ENCODE measurements at regions not wholly inside any gene's neighbourhood (a gene's known extent, or its start where the extent isn't known, plus 50 kb on each side); places are given as distances from the start of the nearest gene placed in this dataset.

DNA sequence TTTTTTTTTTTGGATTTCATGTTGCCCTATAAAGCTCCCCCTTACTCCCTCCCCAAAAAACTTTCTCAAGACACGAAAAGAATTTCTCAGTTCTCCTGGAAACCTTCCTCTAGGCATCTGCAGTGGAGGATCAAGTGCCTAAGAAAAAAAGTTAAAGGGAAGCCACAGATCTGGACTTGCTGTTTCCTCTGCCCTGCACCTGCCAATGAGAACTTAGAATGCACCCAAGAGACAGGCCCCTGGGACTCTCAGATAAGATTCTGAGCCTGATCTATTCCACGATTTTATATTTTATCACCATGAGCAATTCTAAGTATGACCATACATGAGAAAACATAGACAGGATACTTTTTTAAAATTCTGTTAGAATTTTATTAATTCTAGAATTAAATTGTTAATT lies 728.9 kb downstream of the BCL11B start:
- TF ChIP-seq POLR2AphosphoS5 (IDR thresholded peaks at IDR 0.05) = no peak
- no peak for TF ChIP-seq POLR2A (IDR thresholded peaks at IDR 0.05)
- TF ChIP-seq, protein P1, sequence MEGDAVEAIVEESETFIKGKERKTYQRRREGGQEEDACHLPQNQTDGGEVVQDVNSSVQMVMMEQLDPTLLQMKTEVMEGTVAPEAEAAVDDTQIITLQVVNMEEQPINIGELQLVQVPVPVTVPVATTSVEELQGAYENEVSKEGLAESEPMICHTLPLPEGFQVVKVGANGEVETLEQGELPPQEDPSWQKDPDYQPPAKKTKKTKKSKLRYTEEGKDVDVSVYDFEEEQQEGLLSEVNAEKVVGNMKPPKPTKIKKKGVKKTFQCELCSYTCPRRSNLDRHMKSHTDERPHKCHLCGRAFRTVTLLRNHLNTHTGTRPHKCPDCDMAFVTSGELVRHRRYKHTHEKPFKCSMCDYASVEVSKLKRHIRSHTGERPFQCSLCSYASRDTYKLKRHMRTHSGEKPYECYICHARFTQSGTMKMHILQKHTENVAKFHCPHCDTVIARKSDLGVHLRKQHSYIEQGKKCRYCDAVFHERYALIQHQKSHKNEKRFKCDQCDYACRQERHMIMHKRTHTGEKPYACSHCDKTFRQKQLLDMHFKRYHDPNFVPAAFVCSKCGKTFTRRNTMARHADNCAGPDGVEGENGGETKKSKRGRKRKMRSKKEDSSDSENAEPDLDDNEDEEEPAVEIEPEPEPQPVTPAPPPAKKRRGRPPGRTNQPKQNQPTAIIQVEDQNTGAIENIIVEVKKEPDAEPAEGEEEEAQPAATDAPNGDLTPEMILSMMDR (IDR thresholded peaks at IDR 0.05) = no peak
- WGBS = 50% methylated on average over 2 of the region's 2 CpGs
- intact Hi-C loops (cut with DNase I) = no loop called here
- no peak overlapping the region for H3K27ac ChIP-seq
- H3K4me1 ChIP-seq (replicated peaks) = no peaks in the 10 kb centered on the region
- DNase-seq (ENCODE audit: low spot score) = no peak
- H3K9me3 ChIP-seq = no peaks in the 10 kb centered on the region
- no peak overlapping the region for H3K4me3 ChIP-seq
- H3K27me3 ChIP-seq (replicated peaks; ENCODE audit: insufficient read depth) = no peaks in the 10 kb centered on the region
- no peaks in the 10 kb centered on the region for H3K36me3 ChIP-seq

GRCh38 chr14:98544174-98544573 lies 727.8 kb downstream of the BCL11B start:
- 44% methylated on average over 4 of the region's 4 CpGs for WGBS

GRCh38 chr14:98545181-98545580 lies 726.8 kb downstream of the BCL11B start:
- no peak for DNase-seq (ENCODE audit: low spot score)
- no peak overlapping the region for H3K4me3 ChIP-seq
- H3K36me3 ChIP-seq = no peaks in the 10 kb centered on the region
- H3K27ac ChIP-seq = no peak overlapping the region
- H3K27me3 ChIP-seq (replicated peaks; ENCODE audit: insufficient read depth) = no peaks in the 10 kb centered on the region
- intact Hi-C loops (cut with DNase I) = no loop called here
- H3K4me1 ChIP-seq (replicated peaks) = no peaks in the 10 kb centered on the region
- H3K9me3 ChIP-seq = no peaks in the 10 kb centered on the region
- no peak for TF ChIP-seq POLR2AphosphoS5 (IDR thresholded peaks at IDR 0.05)
- TF ChIP-seq, protein P1 (IDR thresholded peaks at IDR 0.05) = no peak
- no peak for TF ChIP-seq POLR2A (IDR thresholded peaks at IDR 0.05)

More at GRCh38 chr14:98544174-98544573, 727.8 kb downstream of the BCL11B start:
- no peak for DNase-seq (ENCODE audit: low spot score)
- Histone ChIP-seq H3K4me1 (replicated peaks) (no peaks in the 10 kb centered on the region), H3K4me3 (no peak overlapping the region), H3K36me3 (no peaks in the 10 kb centered on the region), H3K27ac (no peak overlapping the region), H3K27me3 (replicated peaks; ENCODE audit: insufficient read depth) (no peaks in the 10 kb centered on the region), H3K9me3 (no peaks in the 10 kb centered on the region)
- TF ChIP-seq, protein P1 (IDR thresholded peaks at IDR 0.05) = no peak
- TF ChIP-seq POLR2A (IDR thresholded peaks at IDR 0.05) (no peak), POLR2AphosphoS5 (IDR thresholded peaks at IDR 0.05) (no peak)
- intact Hi-C loops (cut with DNase I) = no loop called here

DNA sequence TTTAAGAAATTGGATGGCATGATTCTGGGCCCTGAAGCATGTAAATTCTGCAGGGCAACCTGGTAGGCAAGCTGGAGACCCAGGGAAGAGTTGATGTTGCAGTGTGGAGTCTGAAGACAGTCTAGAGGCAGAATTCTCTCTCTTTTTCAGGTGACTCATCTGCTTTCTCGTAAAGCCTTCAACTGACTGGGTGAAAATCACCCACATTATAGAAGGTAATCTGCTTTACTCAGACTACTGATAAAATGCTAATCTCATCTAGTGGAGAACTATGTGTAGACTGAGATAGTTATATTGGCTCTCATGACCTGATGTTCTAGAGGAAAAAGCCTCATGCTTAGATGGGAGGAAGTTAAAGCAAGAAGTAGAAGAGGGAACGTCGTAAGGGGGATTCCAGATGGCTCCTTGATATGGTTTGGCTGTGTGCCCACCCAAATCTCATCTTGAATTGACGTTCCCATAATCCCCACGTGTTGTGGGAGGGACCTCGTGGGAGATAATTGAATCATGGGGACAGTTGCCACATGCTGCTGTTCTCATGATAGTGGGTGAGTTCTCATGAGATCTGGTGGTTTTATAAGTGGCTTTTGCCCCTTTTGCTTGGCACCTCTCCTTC lies 723.8 kb downstream of the BCL11B start:
- intact Hi-C loops (cut with DNase I) = no loop called here
- no peak overlapping the region for H3K4me3 ChIP-seq
- TF ChIP-seq POLR2A (IDR thresholded peaks at IDR 0.05) (no peak), POLR2AphosphoS5 (IDR thresholded peaks at IDR 0.05) (no peak)
- TF ChIP-seq, protein P1 (IDR thresholded peaks at IDR 0.05) = no peak
- H3K27me3 ChIP-seq (replicated peaks; ENCODE audit: insufficient read depth) = no peaks in the 10 kb centered on the region
- H3K4me1 ChIP-seq (replicated peaks) = no peaks in the 10 kb centered on the region
- H3K27ac ChIP-seq = no peak overlapping the region
- no peaks in the 10 kb centered on the region for H3K36me3 ChIP-seq
- 55% methylated on average over 6 of the region's 6 CpGs for WGBS
- no peaks in the 10 kb centered on the region for H3K9me3 ChIP-seq
- DNase-seq (ENCODE audit: low spot score) = no peak

GRCh38 chr14:98551028-98551427 lies 721.0 kb downstream of the BCL11B start:
- TF ChIP-seq, protein P1 (IDR thresholded peaks at IDR 0.05) = no peak
- TF ChIP-seq POLR2A (IDR thresholded peaks at IDR 0.05) (no peak), POLR2AphosphoS5 (IDR thresholded peaks at IDR 0.05) (no peak)
- no peak for DNase-seq (ENCODE audit: low spot score)
- Histone ChIP-seq H3K9me3 (no peaks in the 10 kb centered on the region), H3K4me3 (no peak overlapping the region), H3K36me3 (no peaks in the 10 kb centered on the region), H3K4me1 (replicated peaks) (no peaks in the 10 kb centered on the region), H3K27ac (no peak overlapping the region), H3K27me3 (replicated peaks; ENCODE audit: insufficient read depth) (no peaks in the 10 kb centered on the region)
- intact Hi-C loops (cut with DNase I) = no loop called here
- WGBS = 80% methylated on average over 5 of the region's 5 CpGs

Data from prostate gland (tissue), 2 donors.